GM12878 (cell line): ENCODE measurements at regions not wholly inside any gene's neighbourhood (a gene's known extent, or its start where the extent isn't known, plus 50 kb on each side); places are given as distances from the start of the nearest gene placed in this dataset.

Source experiments
- ATAC-seq: fragments of 200-7000 bp; cut with Tn5 transposase; 3 replicates; pipeline ENCODE4 v1.9.1; 2020; ENCODE audit warnings: mild to moderate bottlenecking, moderate library complexity
- BruUV-seq: library from RNA; stranded (reverse); fragments of 400-500 nt; replicated peaks from 2 replicates; lab custom pipeline; 2021; lab: Mats Ljungman, UMichigan
- CTCF ChIA-PET: fragments of 300-600 bp; sonication (Branson Sonifier 250); formaldehyde crosslinking; extraction: SDS; loops from one replicate; lab custom pipeline; 2021; ENCODE audit warnings: inconsistent platforms; lab: Yijun Ruan, JAX
- POLR2A ChIA-PET: fragments of 350-600 bp; formaldehyde crosslinking; extraction: SDS; loops from one replicate; lab custom pipeline; 2021; ENCODE audit warnings: inconsistent platforms; lab: Charles Lee
- RAD21 ChIA-PET: fragments of 300-600 bp; sonication (Branson Sonifier 250); formaldehyde crosslinking; loops from one replicate; lab custom pipeline; 2023; ENCODE audit warnings: antibody characterized with exemption; ENCODE audit not compliant: unreplicated experiment; lab: Charles Lee
- SMC1A ChIA-PET: fragments of 300-600 bp; sonication (Branson Sonifier 250); formaldehyde crosslinking; loops from one replicate; lab custom pipeline; 2023; ENCODE audit not compliant: unreplicated experiment, uncharacterized antibody; lab: Charles Lee
- DNase-seq: peaks from one replicate; pipeline ENCODE4 v3.0.0-alpha.2; 2011; ENCODE audit warnings: low read depth, low spot score
- FAIRE-seq: peaks from 3 replicates; lab custom pipeline; 2011; peaks lifted over from hg19 to GRCh38; lab: Jason Lieb, UNC
- H2AFZ ChIP-seq: 2 replicates; pipeline ENCODE4 v1.6.0; 2011; ENCODE audit warnings: low read depth, low read length, control low read depth; ENCODE audit not compliant: control insufficient read depth
- H3K27ac ChIP-seq: 2 replicates; pipeline ENCODE4 v1.5.1; 2011; ENCODE audit warnings: control low read depth; ENCODE audit not compliant: control insufficient read depth, insufficient read depth
- H3K27me3 ChIP-seq, 2 experiments: replicated peaks in 1 of 2; 2 replicates each; pipeline versions ENCODE4 v1.6.0 to v1.6.1; 2011; ENCODE audit warnings: low read length in 1 of 2; ENCODE audit not compliant: control insufficient read depth in 2 of 2, insufficient read depth in 2 of 2
- H3K36me3 ChIP-seq, 2 experiments: 2 replicates each; pipeline ENCODE4 v1.5.1; 2011; ENCODE audit warnings: low read length in 1 of 2; ENCODE audit not compliant: control insufficient read depth in 2 of 2, insufficient read depth in 2 of 2
- H3K4me1 ChIP-seq: 2 replicates; pipeline ENCODE4 v1.6.1; 2011; ENCODE audit warnings: mild to moderate bottlenecking, low read length, moderate library complexity, mixed read lengths; ENCODE audit not compliant: control insufficient read depth, insufficient read depth
- H3K4me2 ChIP-seq: 2 replicates; pipeline ENCODE4 v1.6.0; 2011; ENCODE audit warnings: control low read depth; ENCODE audit not compliant: control insufficient read depth, insufficient read depth
- H3K4me3 ChIP-seq: fragments of 200-600 bp; sonication (generic); 2 replicates; pipeline ENCODE4 v1.5.1; 2016
- H3K79me2 ChIP-seq: 2 replicates; pipeline ENCODE4 v1.6.0; 2011; ENCODE audit warnings: low read length; ENCODE audit not compliant: control insufficient read depth, insufficient read depth
- H3K9ac ChIP-seq: 2 replicates; pipeline ENCODE4 v1.8.0; 2011; ENCODE audit warnings: low read length, control low read depth, mixed read lengths; ENCODE audit not compliant: control insufficient read depth, insufficient read depth
- H3K9me3 ChIP-seq: replicated peaks from 3 replicates; pipeline ENCODE4 v1.5.1; 2011; ENCODE audit warnings: mild to moderate bottlenecking, low read length; ENCODE audit not compliant: control insufficient read depth, insufficient read depth
- H4K20me1 ChIP-seq: 2 replicates; pipeline ENCODE4 v1.6.0; 2011; ENCODE audit not compliant: control insufficient read depth, insufficient read depth
- ATF2 ChIP-seq: IDR thresholded peaks from 2 replicates; pipeline ENCODE4 v1.6.1; 2012; ENCODE audit warnings: low read length, inconsistent platforms
- CTCF ChIP-seq, 3 experiments: IDR thresholded peaks in 2 of 3; conservative IDR thresholded peaks in 1 of 3; 2 replicates each; pipeline ENCODE4 v1.5.1; 2011; ENCODE audit warnings: low read depth in 3 of 3, low read length in 3 of 3, mild to moderate bottlenecking in 3 of 3, control low read depth in 2 of 3, moderate library complexity in 2 of 3, inconsistent platforms in 1 of 3, mixed read lengths in 1 of 3; ENCODE audit not compliant: control insufficient read depth in 2 of 3, insufficient read depth in 1 of 3; ENCODE audit errors: extremely low read depth in 1 of 3
- EGR1 ChIP-seq, 2 experiments: IDR thresholded peaks; 1 replicate in 1 of 2; 2 replicates in 1 of 2; pipeline ENCODE4 v1.6.1; 2011 to 2012; ENCODE audit warnings: low read depth in 2 of 2, low read length in 2 of 2, borderline replicate concordance in 1 of 2, mild to moderate bottlenecking in 1 of 2, moderate library complexity in 1 of 2
- EZH2 ChIP-seq: IDR thresholded peaks from 2 replicates; pipeline ENCODE4 v1.6.1; 2012; ENCODE audit warnings: low read depth, mild to moderate bottlenecking, control low read depth, inconsistent platforms, low read length, borderline replicate concordance; ENCODE audit not compliant: control insufficient read depth
- JUNB ChIP-seq: IDR thresholded peaks from 2 replicates; pipeline ENCODE4 v1.6.1; 2016; ENCODE audit warnings: antibody characterized with exemption, mild to moderate bottlenecking
- NRF1 ChIP-seq: conservative IDR thresholded peaks from 2 replicates; pipeline ENCODE4 v1.6.1; 2011; ENCODE audit warnings: mild to moderate bottlenecking, low read depth, low read length, improper control_type of control experiment
- REST ChIP-seq: IDR thresholded peaks from 2 replicates; pipeline ENCODE4 v1.6.1; 2012; ENCODE audit warnings: mild to moderate bottlenecking, low read depth, low read length
- SIX5 ChIP-seq: IDR thresholded peaks from 2 replicates; pipeline ENCODE4 v1.6.1; 2011; ENCODE audit warnings: mild to moderate bottlenecking, low read depth, low read length, moderate library complexity; ENCODE audit not compliant: severe bottlenecking
- SKIL ChIP-seq: fragments of 450-650 bp; IDR thresholded peaks from 2 replicates; pipeline ENCODE4 v1.6.1; 2017; ENCODE audit warnings: mild to moderate bottlenecking, low read depth, inconsistent platforms; ENCODE audit not compliant: poor library complexity, severe bottlenecking
- TAF1 ChIP-seq: IDR thresholded peaks from 2 replicates; pipeline ENCODE4 v1.6.1; 2011; ENCODE audit warnings: mild to moderate bottlenecking, low read depth, low read length, borderline replicate concordance
- USF2 ChIP-seq: IDR thresholded peaks from 2 replicates; pipeline ENCODE4 v1.6.1; 2011; ENCODE audit warnings: low read depth, low read length, improper control_type of control experiment, borderline replicate concordance
- ZBED1 ChIP-seq: IDR thresholded peaks from 2 replicates; pipeline ENCODE4 v1.6.1; 2016; ENCODE audit warnings: borderline replicate concordance
- ZNF24 ChIP-seq: fragments of 450-650 bp; IDR thresholded peaks from 2 replicates; pipeline ENCODE4 v1.6.1; 2017; ENCODE audit warnings: antibody characterized with exemption, mild to moderate bottlenecking
- ZNF622 ChIP-seq: fragments of 450-650 bp; IDR thresholded peaks from 2 replicates; pipeline ENCODE4 v1.6.1; 2017; ENCODE audit warnings: mild to moderate bottlenecking, inconsistent platforms
- WGBS: methylation state at CpG from one replicate; pipeline ENCODE4 v1.1.6; 2016; ENCODE audit warnings: low lambda C conversion rate; ENCODE audit not compliant: insufficient replicate concordance, insufficient coverage; ENCODE audit errors: missing lambda C conversion rate; 5-methylcytosine and 5-hydroxymethylcytosine counted together
- in situ Hi-C: fragments of 300-500 bp; cut with MboI; formaldehyde crosslinking; loops from 9 replicates; pipeline ENCODE4 v1.14.3; 2018; ENCODE audit warnings: mixed read lengths
- intact Hi-C: fragments of 100-400 bp; cut with micrococcal nuclease; formaldehyde crosslinking; loops from one replicate; pipeline ENCODE4 v1.14.2; 2022; ENCODE audit not compliant: unreplicated experiment

- H3K9ac ChIP-seq, result no peak overlapping the region
- in situ Hi-C loops (loop anchor here (10.0 kb wide), 1 partner anchor 58 kb away; no protein-coding TSS in a partner anchor), intact Hi-C loops (no loop called here)
- no peaks in the 10 kb centered on the region for H3K27me3 ChIP-seq
- no peak for FAIRE-seq
- H3K9me3 ChIP-seq, result no peaks in the 10 kb centered on the region
- no peak for TF ChIP-seq ZNF24
- TF ChIP-seq REST, result no peak
- no peak for TF ChIP-seq SKIL
- TF ChIP-seq CTCF (IDR thresholded peaks at IDR 0.05 in 2 of 3, conservative IDR thresholded peaks at IDR 0.05 in 1 of 3; ENCODE audit: control insufficient read depth in 2 of 3, extremely low read depth in 1 of 3, insufficient read depth in 1 of 3, low read depth in 3 of 3, low read length in 3 of 3), result no peak
- TF ChIP-seq TAF1, result no peak
- no peak for TF ChIP-seq JUNB
- no peak for TF ChIP-seq ZBED1
- TF ChIP-seq EGR1 (IDR thresholded peaks at IDR 0.05; ENCODE audit: borderline replicate concordance in 1 of 2, low read depth in 2 of 2, low read length in 2 of 2), result no peak
- no peak for TF ChIP-seq ZNF622
- no peak for TF ChIP-seq USF2
- no peak for TF ChIP-seq SIX5
- no peak for TF ChIP-seq EZH2
- no peak for TF ChIP-seq ATF2
- no peak for TF ChIP-seq NRF1
- no peak overlapping the region for H3K27ac ChIP-seq
- CTCF ChIA-PET, result no interaction called here
- no peak for ATAC-seq
- RAD21 ChIA-PET, result no interaction called here
- WGBS, result 26% methylated on average over 3 of the region's 3 CpGs
- H3K4me2 ChIP-seq, result no peak overlapping the region
- H3K4me3 ChIP-seq, result no peak overlapping the region
- SMC1A ChIA-PET, result no interaction called here
- H2AFZ ChIP-seq, result no peak overlapping the region
- BruUV-seq, result no TSS peak
- POLR2A ChIA-PET, result no interaction called here
- H4K20me1 ChIP-seq, result no peaks in the 10 kb centered on the region
- no peaks in the 10 kb centered on the region for H3K4me1 ChIP-seq
- no peak for DNase-seq
- no peaks in the 10 kb centered on the region for H3K79me2 ChIP-seq
- no peaks in the 10 kb centered on the region for H3K36me3 ChIP-seq
Observed at GRCh38 chr16:6722786-6723185, 609.9 kb upstream of the RBFOX1 start.
